Ovary (tissue), 7 donors: ENCODE measurements at regions not wholly inside any gene's neighbourhood (a gene's known extent, or its start where the extent isn't known, plus 50 kb on each side); places are given as distances from the start of the nearest gene placed in this dataset.
A peak's percentile ranks its signal among the peaks of the same experiment; 100 is the strongest.

Experiments
- DNase-seq, 5 donors: peaks; one replicate each; pipeline ENCODE4 v3.0.0-alpha.2; 2019 to 2020
- H3K27ac ChIP-seq, 2 donors: fragments of 200-600 bp; one replicate each; pipeline versions ENCODE4 v1.5.1 to v1.8.0; 2019 to 2022
- H3K27me3 ChIP-seq: fragments of 200-600 bp; one replicate; pipeline ENCODE4 v1.8.0; 2022
- H3K36me3 ChIP-seq: fragments of 200-600 bp; sonication (generic); one replicate; pipeline ENCODE4 v1.5.1; 2019
- H3K4me1 ChIP-seq: one replicate; pipeline ENCODE4 v1.8.1; 2013; ENCODE audit warnings: mild to moderate bottlenecking, moderate library complexity; ENCODE audit not compliant: insufficient read depth
- H3K4me3 ChIP-seq: fragments of 200-600 bp; sonication (generic); one replicate; pipeline ENCODE4 v1.5.1; 2017
- H3K9me3 ChIP-seq, 2 donors: fragments of 200-600 bp in 1 of 2; sonication (generic) in 1 of 2; one replicate each; pipeline versions ENCODE4 v1.5.1 to v1.8.1; 2013 to 2019; ENCODE audit warnings: mild to moderate bottlenecking in 1 of 2, moderate library complexity in 1 of 2
- CTCF ChIP-seq, 3 donors: fragments of 450-650 bp in 2 of 3; fragments of 200-600 bp in 1 of 3; IDR thresholded peaks; one replicate each; pipeline versions ENCODE4 v1.5.1 to v1.8.0; 2016 to 2022; ENCODE audit warnings: antibody characterized with exemption in 3 of 3, mild to moderate bottlenecking in 1 of 3
- EP300 ChIP-seq: sonication (generic); formaldehyde crosslinking; IDR thresholded peaks from one replicate; pipeline ENCODE4 v1.6.1; 2017; ENCODE audit warnings: antibody characterized with exemption
- POLR2A ChIP-seq: fragments of 450-650 bp; IDR thresholded peaks from one replicate; pipeline ENCODE4 v1.6.1; 2017; ENCODE audit warnings: antibody characterized with exemption, mild to moderate bottlenecking, moderate library complexity
- WGBS, 3 donors: extraction: QIAGEN DNeasy Blood & Tissue Kit in 1 of 3; methylation state at CpG; one replicate each; pipeline versions ENCODE4 v1.1.5 to v1.1.7; 2013 to 2017; 5-methylcytosine and 5-hydroxymethylcytosine counted together
- intact Hi-C, 4 donors: fragments of 100-400 bp; cut with DNase I; formaldehyde crosslinking; loops; one replicate each; pipeline versions ENCODE4 v1.11.0 to v1.15.1; 2022 to 2023
- donor health status: DM: no; HTN: no; CAD: no; lungs with moderate emphysema.
- donor health status: DM: no; HTN: no; CAD: no.
- donor health status: Bipolar disorder and iron deficiency.
- donor health status: DM: no; HTN: no; CAD: no.
- donor health status: DM: yes; HTN: yes; CAD: no.

- no peak overlapping the region for H3K27ac ChIP-seq
Measured at GRCh38 chr4:79236785-79237184, 89.1 kb downstream of the NAA11 start.

GRCh38 chr4:79235095-79235494 lies 90.8 kb downstream of the NAA11 start:
- TF ChIP-seq CTCF (IDR thresholded peaks at IDR 0.05) (no peak), EP300 (no peak), POLR2A (no peak)
- intact Hi-C loops: no loop called here
- H3K36me3 ChIP-seq: no peaks in the 10 kb centered on the region
- H3K27ac ChIP-seq: no peak overlapping the region
- H3K4me1 ChIP-seq: no peaks in the 10 kb centered on the region
- H3K9me3 ChIP-seq: no peaks in the 10 kb centered on the region
- DNase-seq: no peak
- no peak overlapping the region for H3K4me3 ChIP-seq
- WGBS, 3 donors: 89 to 97% (median 92%) methylated on average over 4 of the region's 4 CpGs
- H3K27me3 ChIP-seq: no peaks in the 10 kb centered on the region

More at GRCh38 chr4:79236785-79237184, 89.1 kb downstream of the NAA11 start:
- DNase-seq: no peak
- Histone ChIP-seq H3K4me3 (no peak overlapping the region), H3K27me3 (no peaks in the 10 kb centered on the region), H3K9me3 (no peaks in the 10 kb centered on the region), H3K4me1 (no peaks in the 10 kb centered on the region), H3K36me3 (no peaks in the 10 kb centered on the region)
- TF ChIP-seq POLR2A: no peak
- no peak for TF ChIP-seq CTCF (IDR thresholded peaks at IDR 0.05)
- no peak for TF ChIP-seq EP300
- intact Hi-C loops: no loop called here
- WGBS, 3 donors: 85 to 100% (median 93%) methylated on average over 1 of the region's 1 CpG

- no peak for TF ChIP-seq CTCF (IDR thresholded peaks at IDR 0.05)
- no peak for TF ChIP-seq EP300
- no peak for TF ChIP-seq POLR2A
- Histone ChIP-seq H3K27me3 (no peaks in the 10 kb centered on the region), H3K4me3 (no peak overlapping the region), H3K36me3 (no peaks in the 10 kb centered on the region), H3K9me3 (no peaks in the 10 kb centered on the region), H3K27ac (no peak overlapping the region), H3K4me1 (no peaks in the 10 kb centered on the region)
- DNase-seq: no peak
- intact Hi-C loops: no loop called here
- 8 to 21% (median 14%) methylated on average over 2 of the region's 2 CpGs for whole genome bisulfite sequencing, 3 donors
Measured at GRCh38 chr4:79233820-79234219, 92.0 kb downstream of the NAA11 start.

- intact Hi-C loops: no loop called here
- H3K27me3 ChIP-seq: no peaks in the 10 kb centered on the region
- H3K36me3 ChIP-seq: no peaks in the 10 kb centered on the region
- TF ChIP-seq CTCF (IDR thresholded peaks at IDR 0.05) (no peak), POLR2A (no peak), EP300 (no peak)
- H3K4me3 ChIP-seq: no peak overlapping the region
- no peak for DNase-seq
- H3K9me3 ChIP-seq: no peaks in the 10 kb centered on the region
- no peaks in the 10 kb centered on the region for H3K4me1 ChIP-seq
- no peak overlapping the region for H3K27ac ChIP-seq
Measured at GRCh38 chr4:79232540-79232939, 93.3 kb downstream of the NAA11 start.

- H3K27me3 ChIP-seq: no peaks in the 10 kb centered on the region
- intact Hi-C loops: no loop called here
- DNase-seq: peak in 3 of 5 donors; percentile 22 to 65 (median 44)
- no peak overlapping the region for H3K27ac ChIP-seq
- no peaks in the 10 kb centered on the region for H3K4me1 ChIP-seq
- H3K36me3 ChIP-seq: no peaks in the 10 kb centered on the region
- no peaks in the 10 kb centered on the region for H3K9me3 ChIP-seq
- WGBS, 3 donors: 19 to 37% (median 23%) methylated on average over 2 of the region's 2 CpGs
- no peak overlapping the region for H3K4me3 ChIP-seq
- no peak for TF ChIP-seq POLR2A
- TF ChIP-seq EP300: no peak
- TF ChIP-seq CTCF (IDR thresholded peaks at IDR 0.05): no peak
Measured at GRCh38 chr4:79227860-79228259, 98.0 kb downstream of the NAA11 start.
